HL-60 (cell line): ENCODE measurements at regions not wholly inside any gene's neighbourhood (a gene's known extent, or its start where the extent isn't known, plus 50 kb on each side); places are given as distances from the start of the nearest gene placed in this dataset.
"Not testable (repeated sequence)": the region's sequence is repeated elsewhere in the genome, so short reads cannot be mapped to it uniquely, and the experiment has no call there.

Experiments used
- DNase-seq, 2 experiments: peaks; one replicate each; pipeline ENCODE4 v3.0.0-alpha.2; 2010 to 2020; ENCODE audit warnings: low read depth in 1 of 2, low spot score in 1 of 2
- H3K27ac ChIP-seq: fragments of 250-450 bp; sonication (Bioruptor Pico); replicated peaks from 2 replicates; pipeline ENCODE4 v1.5.1; 2020; ENCODE audit warnings: mild to moderate bottlenecking, moderate library complexity
- H3K27me3 ChIP-seq: fragments of 250-450 bp; sonication (Bioruptor Pico); 2 replicates; pipeline ENCODE4 v1.5.1; 2021; ENCODE audit warnings: mild to moderate bottlenecking, moderate library complexity; ENCODE audit not compliant: insufficient read depth, poor library complexity, severe bottlenecking
- H3K4me3 ChIP-seq: replicated peaks from 2 replicates; pipeline ENCODE4 v1.5.1; 2011; ENCODE audit warnings: mild to moderate bottlenecking, control low read depth, low read length; ENCODE audit not compliant: insufficient read depth
- GABPA ChIP-seq: IDR thresholded peaks from 2 replicates; pipeline ENCODE4 v1.6.1; 2012; ENCODE audit warnings: low read depth
- POLR2AphosphoS5 ChIP-seq: IDR thresholded peaks from 2 replicates; pipeline ENCODE4 v1.6.1; 2012; ENCODE audit warnings: low read depth
- SPI1 ChIP-seq: IDR thresholded peaks from 2 replicates; pipeline ENCODE4 v1.6.1; 2012; ENCODE audit warnings: low read depth, mild to moderate bottlenecking, borderline replicate concordance
- TF ChIP-seq, protein P1 (sequence below): IDR thresholded peaks from 2 replicates; pipeline ENCODE4 v1.6.1; 2012; ENCODE audit warnings: low read depth; ENCODE audit not compliant: insufficient replicate concordance
- TF ChIP-seq, protein P2 (sequence below): IDR thresholded peaks from one replicate; pipeline ENCODE4 v1.5.1; 2011; ENCODE audit warnings: low read length, control low read depth, inconsistent platforms; ENCODE audit not compliant: insufficient read depth

DNA sequence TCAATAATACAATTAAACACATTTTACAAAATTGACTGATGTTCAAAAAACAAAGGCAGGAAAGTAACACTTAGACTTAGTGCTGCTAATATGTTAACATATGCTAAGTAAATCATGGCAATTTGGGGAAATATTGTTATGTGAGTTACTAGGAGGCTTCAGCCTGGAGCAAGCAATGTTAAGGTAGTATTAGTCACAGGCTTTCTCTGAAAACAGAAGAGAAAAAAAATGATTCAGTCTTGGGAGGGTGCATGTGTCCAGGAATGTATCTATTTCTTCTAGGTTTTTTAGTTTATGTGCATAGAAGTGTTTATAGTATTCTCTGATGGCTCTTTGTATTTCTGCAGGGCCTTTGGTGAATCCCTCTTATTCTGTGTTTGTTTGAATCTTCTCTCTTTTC lies 345.8 kb upstream of the TFPI start:
- no peaks in the 10 kb centered on the region for H3K27me3 ChIP-seq
- TF ChIP-seq, protein P1, sequence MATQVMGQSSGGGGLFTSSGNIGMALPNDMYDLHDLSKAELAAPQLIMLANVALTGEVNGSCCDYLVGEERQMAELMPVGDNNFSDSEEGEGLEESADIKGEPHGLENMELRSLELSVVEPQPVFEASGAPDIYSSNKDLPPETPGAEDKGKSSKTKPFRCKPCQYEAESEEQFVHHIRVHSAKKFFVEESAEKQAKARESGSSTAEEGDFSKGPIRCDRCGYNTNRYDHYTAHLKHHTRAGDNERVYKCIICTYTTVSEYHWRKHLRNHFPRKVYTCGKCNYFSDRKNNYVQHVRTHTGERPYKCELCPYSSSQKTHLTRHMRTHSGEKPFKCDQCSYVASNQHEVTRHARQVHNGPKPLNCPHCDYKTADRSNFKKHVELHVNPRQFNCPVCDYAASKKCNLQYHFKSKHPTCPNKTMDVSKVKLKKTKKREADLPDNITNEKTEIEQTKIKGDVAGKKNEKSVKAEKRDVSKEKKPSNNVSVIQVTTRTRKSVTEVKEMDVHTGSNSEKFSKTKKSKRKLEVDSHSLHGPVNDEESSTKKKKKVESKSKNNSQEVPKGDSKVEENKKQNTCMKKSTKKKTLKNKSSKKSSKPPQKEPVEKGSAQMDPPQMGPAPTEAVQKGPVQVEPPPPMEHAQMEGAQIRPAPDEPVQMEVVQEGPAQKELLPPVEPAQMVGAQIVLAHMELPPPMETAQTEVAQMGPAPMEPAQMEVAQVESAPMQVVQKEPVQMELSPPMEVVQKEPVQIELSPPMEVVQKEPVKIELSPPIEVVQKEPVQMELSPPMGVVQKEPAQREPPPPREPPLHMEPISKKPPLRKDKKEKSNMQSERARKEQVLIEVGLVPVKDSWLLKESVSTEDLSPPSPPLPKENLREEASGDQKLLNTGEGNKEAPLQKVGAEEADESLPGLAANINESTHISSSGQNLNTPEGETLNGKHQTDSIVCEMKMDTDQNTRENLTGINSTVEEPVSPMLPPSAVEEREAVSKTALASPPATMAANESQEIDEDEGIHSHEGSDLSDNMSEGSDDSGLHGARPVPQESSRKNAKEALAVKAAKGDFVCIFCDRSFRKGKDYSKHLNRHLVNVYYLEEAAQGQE: no peak
- TF ChIP-seq POLR2AphosphoS5: no peak
- TF ChIP-seq, protein P2, sequence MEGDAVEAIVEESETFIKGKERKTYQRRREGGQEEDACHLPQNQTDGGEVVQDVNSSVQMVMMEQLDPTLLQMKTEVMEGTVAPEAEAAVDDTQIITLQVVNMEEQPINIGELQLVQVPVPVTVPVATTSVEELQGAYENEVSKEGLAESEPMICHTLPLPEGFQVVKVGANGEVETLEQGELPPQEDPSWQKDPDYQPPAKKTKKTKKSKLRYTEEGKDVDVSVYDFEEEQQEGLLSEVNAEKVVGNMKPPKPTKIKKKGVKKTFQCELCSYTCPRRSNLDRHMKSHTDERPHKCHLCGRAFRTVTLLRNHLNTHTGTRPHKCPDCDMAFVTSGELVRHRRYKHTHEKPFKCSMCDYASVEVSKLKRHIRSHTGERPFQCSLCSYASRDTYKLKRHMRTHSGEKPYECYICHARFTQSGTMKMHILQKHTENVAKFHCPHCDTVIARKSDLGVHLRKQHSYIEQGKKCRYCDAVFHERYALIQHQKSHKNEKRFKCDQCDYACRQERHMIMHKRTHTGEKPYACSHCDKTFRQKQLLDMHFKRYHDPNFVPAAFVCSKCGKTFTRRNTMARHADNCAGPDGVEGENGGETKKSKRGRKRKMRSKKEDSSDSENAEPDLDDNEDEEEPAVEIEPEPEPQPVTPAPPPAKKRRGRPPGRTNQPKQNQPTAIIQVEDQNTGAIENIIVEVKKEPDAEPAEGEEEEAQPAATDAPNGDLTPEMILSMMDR: no peak
- no peak for TF ChIP-seq GABPA
- no peak for TF ChIP-seq SPI1
- DNase-seq: no peak

DNA sequence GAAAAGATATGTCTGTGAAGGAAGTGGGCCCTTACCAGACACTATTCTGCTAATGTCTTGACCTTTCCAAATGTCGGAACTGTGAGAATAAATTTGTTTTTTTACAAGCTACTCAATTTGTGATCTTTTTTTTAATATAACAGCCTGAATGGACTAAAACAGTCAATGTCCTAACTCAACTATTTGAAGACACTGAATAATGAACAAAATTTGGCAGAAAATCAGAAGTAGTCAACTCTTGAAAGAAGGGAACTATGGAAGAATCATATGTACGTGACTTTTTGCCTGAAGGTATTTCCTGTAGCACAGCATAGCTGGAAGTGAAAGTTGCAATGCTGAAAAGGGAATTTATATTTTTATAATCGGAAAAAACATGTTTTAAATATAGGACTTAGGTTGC lies 351.8 kb upstream of the TFPI start:
- Histone ChIP-seq H3K4me3 (no peak overlapping the region), H3K27ac (no peak overlapping the region), H3K27me3 (no peaks in the 10 kb centered on the region)
- TF ChIP-seq, protein P1: no peak
- TF ChIP-seq, protein P2: no peak
- TF ChIP-seq POLR2AphosphoS5 (no peak), SPI1 (no peak), GABPA (no peak)
- no peak for DNase-seq

More for the DNA sequence above, 345.8 kb upstream of the TFPI start:
- H3K4me3 ChIP-seq: no peak overlapping the region
- no peak overlapping the region for H3K27ac ChIP-seq

DNA sequence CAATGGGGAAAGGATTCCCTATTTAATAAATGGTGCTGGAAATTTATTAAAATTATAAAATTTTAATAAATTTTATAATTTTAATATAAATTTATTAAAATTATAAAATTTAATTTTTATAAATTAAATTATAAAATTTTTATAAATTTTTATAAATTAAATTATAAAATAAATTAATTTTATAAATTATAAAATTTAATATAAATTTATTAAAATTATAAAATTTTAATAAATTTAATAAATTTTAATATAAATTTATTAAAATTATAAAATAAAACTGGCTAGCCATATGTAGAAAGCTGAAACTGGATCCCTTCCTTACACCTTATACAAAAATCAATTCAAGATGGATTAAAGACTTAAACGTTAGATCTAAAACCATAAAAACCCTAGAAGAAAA lies 356.7 kb upstream of the TFPI start:
- DNase-seq, H3K27ac ChIP-seq, H3K4me3 ChIP-seq, H3K27me3 ChIP-seq: not testable (repeated sequence)

DNA sequence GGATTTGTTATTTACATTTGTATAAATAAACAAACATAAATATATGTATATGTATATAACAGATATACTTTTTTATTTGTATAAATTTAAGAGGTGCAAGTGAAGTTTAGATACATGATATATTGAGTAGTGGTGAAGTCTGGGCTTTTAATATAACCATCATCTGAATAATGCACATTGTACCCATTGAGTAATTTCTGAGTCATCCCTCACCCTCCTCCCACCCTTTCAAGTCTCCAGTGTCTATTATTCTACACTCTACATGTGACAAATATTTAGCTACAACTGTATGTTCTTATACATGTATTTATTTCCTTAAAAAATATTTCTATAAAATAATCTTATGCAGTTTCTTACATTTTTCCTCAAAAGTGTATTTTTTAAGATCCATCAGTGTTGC lies 358.7 kb upstream of the TFPI start:
- DNase-seq: no peak
- H3K27me3 ChIP-seq: no peaks in the 10 kb centered on the region
- no peak overlapping the region for H3K4me3 ChIP-seq
- TF ChIP-seq SPI1 (no peak), POLR2AphosphoS5 (no peak), GABPA (no peak)
- TF ChIP-seq, protein P2: no peak
- TF ChIP-seq, protein P1: no peak
- no peak overlapping the region for H3K27ac ChIP-seq
